H1 (cell line): ENCODE measurements at regions not wholly inside any gene's neighbourhood (a gene's known extent, or its start where the extent isn't known, plus 50 kb on each side); places are given as distances from the start of the nearest gene placed in this dataset.

Experiments used
- CTCF ChIA-PET: fragments of 300-600 bp; sonication (Branson Sonifier 250); formaldehyde crosslinking; loops from one replicate; lab custom pipeline; 2021; ENCODE audit not compliant: partially characterized antibody; lab: Charles Lee
- POLR2A ChIA-PET: fragments of 300-600 bp; sonication (Branson Sonifier 250); formaldehyde crosslinking; loops from one replicate; lab custom pipeline; 2021; ENCODE audit warnings: inconsistent platforms; ENCODE audit not compliant: partially characterized antibody; lab: Charles Lee
- DNase-seq, 2 experiments: peaks; one replicate each; pipeline versions ENCODE4 v3.0.0 to v3.0.0-alpha.2; 2010 to 2022; ENCODE audit warnings: low spot score in 2 of 2, low read depth in 1 of 2, mixed read lengths in 1 of 2
- FAIRE-seq: peaks from 2 replicates; lab custom pipeline; 2011; peaks lifted over from hg19 to GRCh38; lab: Jason Lieb, UNC
- H2AFZ ChIP-seq: 2 replicates; pipeline ENCODE4 v1.8.1; 2012; ENCODE audit warnings: low read length, inconsistent platforms
- H2AK5ac ChIP-seq: 2 replicates; pipeline ENCODE4 v1.6.1; 2013; ENCODE audit warnings: low read depth, low read length
- H2BK120ac ChIP-seq: replicated peaks from 2 replicates; pipeline ENCODE3; 2013; ENCODE audit warnings: low read depth, low read length, inconsistent platforms
- H2BK12ac ChIP-seq: 2 replicates; pipeline ENCODE4 v1.6.1; 2013; ENCODE audit warnings: low read depth, low read length
- H2BK15ac ChIP-seq: 2 replicates; pipeline ENCODE4 v1.6.1; 2013; ENCODE audit warnings: low read length
- H2BK20ac ChIP-seq: 2 replicates; pipeline ENCODE4 v1.6.1; 2013; ENCODE audit warnings: low read length
- H2BK5ac ChIP-seq: 2 replicates; pipeline ENCODE4 v1.6.1; 2013; ENCODE audit warnings: low read depth, low read length
- H3K14ac ChIP-seq: 2 replicates; pipeline ENCODE4 v1.6.1; 2013; ENCODE audit warnings: inconsistent platforms; ENCODE audit not compliant: insufficient read length
- H3K18ac ChIP-seq: 2 replicates; pipeline ENCODE4 v1.6.1; 2013; ENCODE audit warnings: low read length; ENCODE audit errors: extremely low read depth
- H3K23ac ChIP-seq: 2 replicates; pipeline ENCODE4 v1.6.1; 2013; ENCODE audit warnings: inconsistent platforms; ENCODE audit not compliant: insufficient read length
- H3K23me2 ChIP-seq: 2 replicates; pipeline ENCODE4 v1.6.1; 2013; ENCODE audit warnings: low read depth, low read length
- H3K27ac ChIP-seq: 2 replicates; pipeline ENCODE4 v1.6.1; 2011; ENCODE audit warnings: low read depth, low read length, inconsistent platforms
- H3K27me3 ChIP-seq, 4 experiments: replicated peaks in 1 of 4; 1 replicate in 1 of 4; 2 replicates in 3 of 4; pipeline versions ENCODE4 v1.6.1 to v1.8.1; 2011 to 2013; ENCODE audit warnings: low read length in 3 of 4, mild to moderate bottlenecking in 3 of 4, inconsistent platforms in 2 of 4, mixed read lengths in 2 of 4, moderate library complexity in 1 of 4; ENCODE audit not compliant: control insufficient read depth in 3 of 4, insufficient read depth in 3 of 4; ENCODE audit errors: extremely low read depth in 1 of 4
- H3K36me3 ChIP-seq, 4 experiments: 2 replicates each; pipeline versions ENCODE4 v1.6.1 to v1.8.1; 2011 to 2013; ENCODE audit warnings: mild to moderate bottlenecking in 4 of 4, low read length in 3 of 4, moderate library complexity in 2 of 4, control low read depth in 1 of 4, inconsistent platforms in 1 of 4; ENCODE audit not compliant: insufficient read depth in 4 of 4, control insufficient read depth in 2 of 4
- H3K4ac ChIP-seq: replicated peaks from 2 replicates; pipeline ENCODE3; 2013; ENCODE audit warnings: low read length, low read depth, mixed read lengths, inconsistent platforms; ENCODE audit not compliant: insufficient read length
- H3K4me1 ChIP-seq, 4 experiments: replicated peaks in 1 of 4; 1 replicate in 1 of 4; 2 replicates in 3 of 4; pipeline versions ENCODE4 v1.6.1 to v1.8.1; 2011 to 2013; ENCODE audit warnings: low read length in 3 of 4, inconsistent platforms in 2 of 4, mixed read lengths in 1 of 4; ENCODE audit not compliant: insufficient read depth in 4 of 4, control insufficient read depth in 3 of 4
- H3K4me2 ChIP-seq, 2 experiments: 2 replicates each; pipeline versions ENCODE4 v1.6.1 to v1.8.1; 2011 to 2013; ENCODE audit warnings: low read depth in 2 of 2, low read length in 2 of 2, control low read depth in 1 of 2, inconsistent platforms in 1 of 2, mild to moderate bottlenecking in 1 of 2; ENCODE audit not compliant: insufficient read depth in 1 of 2
- H3K4me3 ChIP-seq, 4 experiments: fragments of 200-600, 300-600 bp in 1 of 4; sonication (generic), shearing (Covaris generic), sonication (Bioruptor Twin) in 1 of 4; 2 replicates each; pipeline versions ENCODE4 v1.5.1 to v1.8.1; 2011 to 2016; ENCODE audit warnings: low read length in 4 of 4, low read depth in 3 of 4, control low read depth in 2 of 4, inconsistent platforms in 2 of 4, mild to moderate bottlenecking in 2 of 4, mixed read lengths in 1 of 4, moderate library complexity in 1 of 4; ENCODE audit not compliant: insufficient read depth in 2 of 4; ENCODE audit errors: extremely low read depth in 1 of 4
- H3K56ac ChIP-seq: replicated peaks from 2 replicates; pipeline ENCODE3; 2013; ENCODE audit warnings: low read depth, mild to moderate bottlenecking, mixed read lengths, low read length, inconsistent platforms; ENCODE audit not compliant: insufficient read length
- H3K79me1 ChIP-seq: 2 replicates; pipeline ENCODE4 v1.6.1; 2013; ENCODE audit warnings: low read depth, low read length, control low read depth
- H3K79me2 ChIP-seq, 2 experiments: 2 replicates each; pipeline versions ENCODE4 v1.6.1 to v1.8.1; 2012 to 2013; ENCODE audit warnings: low read length in 2 of 2, mild to moderate bottlenecking in 2 of 2, inconsistent platforms in 1 of 2; ENCODE audit not compliant: insufficient read depth in 2 of 2, control insufficient read depth in 1 of 2
- H3K9ac ChIP-seq, 4 experiments: replicated peaks in 1 of 4; 1 replicate in 1 of 4; 2 replicates in 3 of 4; pipeline versions ENCODE4 v1.6.1 to v1.8.1; 2011 to 2013; ENCODE audit warnings: low read depth in 3 of 4, low read length in 3 of 4, control low read depth in 2 of 4, mild to moderate bottlenecking in 2 of 4, moderate library complexity in 2 of 4, inconsistent platforms in 1 of 4; ENCODE audit errors: extremely low read depth in 1 of 4
- H3K9me3 ChIP-seq, 2 experiments: 2 replicates each; pipeline versions ENCODE4 v1.6.1 to v1.8.1; 2012 to 2013; ENCODE audit warnings: mild to moderate bottlenecking in 2 of 2, moderate library complexity in 2 of 2, control low read depth in 1 of 2, inconsistent platforms in 1 of 2, low read depth in 1 of 2, low read length in 1 of 2, mixed read lengths in 1 of 2; ENCODE audit not compliant: insufficient read depth in 2 of 2
- H4K20me1 ChIP-seq, 2 experiments: replicated peaks in 1 of 2; 2 replicates each; pipeline versions ENCODE3 to v1.8.1; 2011 to 2013; ENCODE audit warnings: inconsistent platforms in 2 of 2, low read length in 2 of 2, mild to moderate bottlenecking in 1 of 2; ENCODE audit not compliant: insufficient read depth in 2 of 2, control insufficient read depth in 1 of 2
- H4K5ac ChIP-seq: 2 replicates; pipeline ENCODE4 v1.6.1; 2013; ENCODE audit warnings: low read length, low read depth, mixed read lengths, inconsistent platforms; ENCODE audit not compliant: insufficient read length
- H4K8ac ChIP-seq: 2 replicates; pipeline ENCODE4 v1.8.0; 2013; ENCODE audit warnings: mild to moderate bottlenecking, moderate library complexity, low read length, inconsistent platforms; ENCODE audit not compliant: insufficient read depth; ENCODE audit errors: extremely low read depth
- H4K91ac ChIP-seq: replicated peaks from 2 replicates; pipeline ENCODE3; 2013; ENCODE audit warnings: low read length, mixed read lengths, inconsistent platforms; ENCODE audit not compliant: insufficient read length
- ASH2L ChIP-seq: fragments of 200-600, 300-600 bp; sonication (generic); IDR thresholded peaks from one replicate; pipeline ENCODE4 v1.7.1; 2017; ENCODE audit warnings: low read length
- CEBPB ChIP-seq: IDR thresholded peaks from 2 replicates; pipeline ENCODE4 v1.6.1; 2012; ENCODE audit warnings: low read depth, low read length
- E2F6 ChIP-seq: IDR thresholded peaks from 2 replicates; pipeline ENCODE4 v1.6.1; 2012; ENCODE audit warnings: inconsistent platforms
- GABPA ChIP-seq: IDR thresholded peaks from 2 replicates; pipeline ENCODE4 v1.6.1; 2011; ENCODE audit warnings: mild to moderate bottlenecking, low read length, moderate library complexity, borderline replicate concordance; ENCODE audit not compliant: insufficient read depth
- PHF8 ChIP-seq: fragments of 200-600 bp; sonication (generic); conservative IDR thresholded peaks from 2 replicates; pipeline ENCODE4 v1.7.1; 2012; ENCODE audit warnings: low read depth, mild to moderate bottlenecking, inconsistent platforms, low read length, moderate library complexity
- SIN3A ChIP-seq, 2 experiments: IDR thresholded peaks in 1 of 2; conservative IDR thresholded peaks in 1 of 2; 2 replicates each; pipeline ENCODE4 v1.6.1; 2011 to 2012; ENCODE audit warnings: low read length in 2 of 2, improper control_type of control experiment in 1 of 2, low read depth in 1 of 2, mild to moderate bottlenecking in 1 of 2
- SIRT6 ChIP-seq: IDR thresholded peaks from one replicate; pipeline ENCODE4 v1.7.1; 2012; ENCODE audit warnings: low read length, inconsistent platforms
- TEAD4 ChIP-seq: IDR thresholded peaks from 2 replicates; pipeline ENCODE4 v1.6.1; 2012; ENCODE audit warnings: low read depth, low read length, inconsistent platforms, mixed read lengths
- WGBS, 2 experiments: shearing (Covaris generic) in 1 of 2; methylation state at CpG; one replicate each; pipeline versions ENCODE4 v1.1.6 to v1.1.7; 2013 to 2015; ENCODE audit warnings: low lambda C conversion rate in 2 of 2, mixed read lengths in 2 of 2, inconsistent platforms in 1 of 2, low coverage in 1 of 2, missing lambda C conversion rate in 1 of 2; ENCODE audit not compliant: insufficient replicate concordance in 2 of 2, insufficient coverage in 1 of 2, insufficient read length in 1 of 2; ENCODE audit errors: extremely low coverage in 1 of 2, missing lambda C conversion rate in 1 of 2; 5-methylcytosine and 5-hydroxymethylcytosine counted together

- no peak overlapping the region for H3K4me3 ChIP-seq
- no peak overlapping the region for H4K91ac ChIP-seq
- FAIRE-seq (no peak), DNase-seq (no peak)
- H2BK20ac ChIP-seq: no peak overlapping the region
- no peaks in the 10 kb centered on the region for H3K36me3 ChIP-seq
- no peak overlapping the region for H2BK5ac ChIP-seq
- ChIA-PET POLR2A (no interaction called here), CTCF (no interaction called here)
- no peak overlapping the region for H2AK5ac ChIP-seq
- no peaks in the 10 kb centered on the region for H4K20me1 ChIP-seq
- WGBS, 2 experiments: 79% methylated on average over 1 of the region's 1 CpG; no CpG with 5 or more reads in 1 of the 2 experiments
- no peak overlapping the region for H2AFZ ChIP-seq
- no peak overlapping the region for H3K9ac ChIP-seq
- H3K79me1 ChIP-seq: no peaks in the 10 kb centered on the region
- H3K9me3 ChIP-seq: no peaks in the 10 kb centered on the region
- no peak overlapping the region for H3K56ac ChIP-seq
- H2BK12ac ChIP-seq: no peak overlapping the region
- H3K14ac ChIP-seq: no peak overlapping the region
- H3K79me2 ChIP-seq: no peaks in the 10 kb centered on the region
- H3K4me1 ChIP-seq: no peaks in the 10 kb centered on the region
- no peak overlapping the region for H2BK120ac ChIP-seq
- TF ChIP-seq CEBPB (no peak), SIRT6 (no peak), SIN3A (conservative IDR thresholded peaks at IDR 0.05 in 1 of 2, IDR thresholded peaks at IDR 0.05 in 1 of 2; ENCODE audit: low read depth in 1 of 2, low read length in 2 of 2) (no peak), ASH2L (no peak), GABPA (no peak), E2F6 (no peak), TEAD4 (no peak), PHF8 (no peak)
- H3K4ac ChIP-seq: no peak overlapping the region
- H2BK15ac ChIP-seq: no peak overlapping the region
- H3K27me3 ChIP-seq: no peaks in the 10 kb centered on the region
- H3K18ac ChIP-seq: no peak overlapping the region
- no peak overlapping the region for H3K27ac ChIP-seq
- H3K4me2 ChIP-seq: no peak overlapping the region
- no peak overlapping the region for H4K5ac ChIP-seq
- no peak overlapping the region for H4K8ac ChIP-seq
- H3K23ac ChIP-seq: no peak overlapping the region
- H3K23me2 ChIP-seq: no peaks in the 10 kb centered on the region; the same call in 1 of the 2 replicates
These were observed 1616.8 kb upstream of the ACVR2A start for GRCh38 chr2:146228020-146228393.
